NCI-H1930 (cell line): ENCODE measurements at regions not wholly inside any gene's neighbourhood (a gene's known extent, or its start where the extent isn't known, plus 50 kb on each side); places are given as distances from the start of the nearest gene placed in this dataset.
"Not testable (repeated sequence)": the region's sequence is repeated elsewhere in the genome, so short reads cannot be mapped to it uniquely, and the experiment has no call there.

Experiments
- DNase-seq, 2 experiments: peaks; one replicate each; lab custom pipeline; 2025; lab: John Stamatoyannopoulos, UW

GRCh38 chr19:27894906-27895754 is 1317.8 kb downstream of the UQCRFS1 start:
- no peak for DNase-seq

GRCh38 chr19:27892500-27892899 is 1320.5 kb downstream of the UQCRFS1 start:
- DNase-seq, result no peak

- DNase-seq, result no peak
These were observed 1321.5 kb downstream of the UQCRFS1 start for GRCh38 chr19:27891411-27891810.

GRCh38 chr19:27890696-27891095 is 1322.3 kb downstream of the UQCRFS1 start:
- DNase-seq, result no peak

GRCh38 chr19:27890206-27890605 is 1322.7 kb downstream of the UQCRFS1 start:
- DNase-seq, result no peak

GRCh38 chr19:27889156-27889555 is 1323.8 kb downstream of the UQCRFS1 start:
- DNase-seq, result no peak

- no peak for DNase-seq
These were observed 1325.0 kb downstream of the UQCRFS1 start for GRCh38 chr19:27887946-27888345.

- DNase-seq, result no peak
These were observed 1327.6 kb downstream of the UQCRFS1 start for GRCh38 chr19:27885359-27885758.

GRCh38 chr19:27884376-27884775 is 1328.6 kb downstream of the UQCRFS1 start:
- DNase-seq, result no peak

- no peak for DNase-seq
These were observed 1331.7 kb downstream of the UQCRFS1 start for GRCh38 chr19:27881213-27881612.

- DNase-seq, result no peak
These were observed 1335.9 kb downstream of the UQCRFS1 start for GRCh38 chr19:27876976-27877512.

GRCh38 chr19:27876489-27876888 is 1336.5 kb downstream of the UQCRFS1 start:
- DNase-seq, result no peak

- no peak for DNase-seq
These were observed 1340.6 kb downstream of the UQCRFS1 start for GRCh38 chr19:27872370-27872769.

GRCh38 chr19:27870293-27870692 is 1342.7 kb downstream of the UQCRFS1 start:
- no peak for DNase-seq

GRCh38 chr19:27868007-27868406 is 1344.9 kb downstream of the UQCRFS1 start:
- no peak for DNase-seq

- no peak for DNase-seq
These were observed 1346.8 kb downstream of the UQCRFS1 start for GRCh38 chr19:27865927-27866777.

- DNase-seq, result no peak
These were observed 1351.5 kb downstream of the UQCRFS1 start for GRCh38 chr19:27861411-27861975.

- no peak for DNase-seq
These were observed 1352.5 kb downstream of the UQCRFS1 start for GRCh38 chr19:27860309-27860934.

- no peak for DNase-seq
These were observed 1353.3 kb downstream of the UQCRFS1 start for GRCh38 chr19:27859689-27860088.

- no peak for DNase-seq
These were observed 1353.9 kb downstream of the UQCRFS1 start for GRCh38 chr19:27858981-27859581.

GRCh38 chr19:27852931-27853330 is 1360.0 kb downstream of the UQCRFS1 start:
- not testable (repeated sequence) for DNase-seq
